ENCODE measurements at regions not wholly inside any gene's neighbourhood (a gene's known extent, or its start where the extent isn't known, plus 50 kb on each side); places are given as distances from the start of the nearest gene placed in this dataset.

GRCh38 chr12:17326649-17327048 lies 720.7 kb upstream of the LMO3 start:
- DNase-seq: no peak
- Histone ChIP-seq H3K9ac (ENCODE audit: low read length) (no peak overlapping the region), H3K4me2 (ENCODE audit: low read depth, low read length) (no peak overlapping the region), H3K27ac (ENCODE audit: low read length) (no peak overlapping the region), H2AFZ (ENCODE audit: low read length) (no peak overlapping the region), H3K79me2 (ENCODE audit: low read length) (no peaks in the 10 kb centered on the region), H3K27me3 (replicated peaks; ENCODE audit: insufficient read depth, low read length) (no peaks in the 10 kb centered on the region), H3K9me2 (replicated peaks; ENCODE audit: insufficient read depth, low read length) (no peaks in the 10 kb centered on the region), H3F3A (ENCODE audit: insufficient read depth, low read length) (no peaks in the 10 kb centered on the region), H4K20me1 (ENCODE audit: insufficient read depth, low read length) (no peaks in the 10 kb centered on the region), H3K4me1 (ENCODE audit: low read length) (no peaks in the 10 kb centered on the region), H3K4me3 (ENCODE audit: low read length) (no peak overlapping the region), H3K36me3 (replicated peaks; ENCODE audit: insufficient read depth, low read length) (no peaks in the 10 kb centered on the region), H3K9me3 (replicated peaks; ENCODE audit: insufficient read depth, low read length) (no peaks in the 10 kb centered on the region)
- no peak for TF ChIP-seq EZH2 (optimal IDR thresholded peaks at IDR 0.05; ENCODE audit: low read depth, low read length)
- TF ChIP-seq CTCF (IDR thresholded peaks at IDR 0.05; ENCODE audit: low read length): no peak
- no peak for TF ChIP-seq EZH2phosphoT487 (IDR thresholded peaks at IDR 0.05; ENCODE audit: low read length)

GRCh38 chr12:17322090-17322489 lies 716.1 kb upstream of the LMO3 start:
- H3K27me3 ChIP-seq (replicated peaks; ENCODE audit: insufficient read depth, low read length): no peaks in the 10 kb centered on the region
- no peak overlapping the region for H3K9ac ChIP-seq (ENCODE audit: low read length)
- H4K20me1 ChIP-seq (ENCODE audit: insufficient read depth, low read length): no peaks in the 10 kb centered on the region
- H3K4me1 ChIP-seq (ENCODE audit: low read length): no peaks in the 10 kb centered on the region
- no peak overlapping the region for H3K27ac ChIP-seq (ENCODE audit: low read length)
- H2AFZ ChIP-seq (ENCODE audit: low read length): no peak overlapping the region
- H3F3A ChIP-seq (ENCODE audit: insufficient read depth, low read length): no peaks in the 10 kb centered on the region
- TF ChIP-seq CTCF (IDR thresholded peaks at IDR 0.05; ENCODE audit: low read length): no peak
- TF ChIP-seq EZH2phosphoT487 (IDR thresholded peaks at IDR 0.05; ENCODE audit: low read length): no peak
- TF ChIP-seq EZH2 (optimal IDR thresholded peaks at IDR 0.05; ENCODE audit: low read depth, low read length): no peak
- no peaks in the 10 kb centered on the region for H3K9me2 ChIP-seq (replicated peaks; ENCODE audit: insufficient read depth, low read length)
- H3K79me2 ChIP-seq (ENCODE audit: low read length): no peaks in the 10 kb centered on the region
- no peak overlapping the region for H3K4me3 ChIP-seq (ENCODE audit: low read length)
- H3K36me3 ChIP-seq (replicated peaks; ENCODE audit: insufficient read depth, low read length): no peaks in the 10 kb centered on the region
- no peak for DNase-seq
- no peaks in the 10 kb centered on the region for H3K9me3 ChIP-seq (replicated peaks; ENCODE audit: insufficient read depth, low read length)
- no peak overlapping the region for H3K4me2 ChIP-seq (ENCODE audit: low read depth, low read length)

GRCh38 chr12:17304503-17305347 lies 698.8 kb upstream of the LMO3 start:
- DNase-seq: no peak
- Histone ChIP-seq H3K4me1 (ENCODE audit: low read length) (no peaks in the 10 kb centered on the region), H2AFZ (ENCODE audit: low read length) (no peak overlapping the region), H3K9me3 (replicated peaks; ENCODE audit: insufficient read depth, low read length) (no peaks in the 10 kb centered on the region), H3K4me2 (ENCODE audit: low read depth, low read length) (no peak overlapping the region), H3F3A (ENCODE audit: insufficient read depth, low read length) (no peaks in the 10 kb centered on the region), H4K20me1 (ENCODE audit: insufficient read depth, low read length) (no peaks in the 10 kb centered on the region), H3K27ac (ENCODE audit: low read length) (no peak overlapping the region), H3K9me2 (replicated peaks; ENCODE audit: insufficient read depth, low read length) (no peaks in the 10 kb centered on the region), H3K4me3 (ENCODE audit: low read length) (no peak overlapping the region), H3K27me3 (replicated peaks; ENCODE audit: insufficient read depth, low read length) (no peaks in the 10 kb centered on the region), H3K79me2 (ENCODE audit: low read length) (no peaks in the 10 kb centered on the region), H3K9ac (ENCODE audit: low read length) (no peak overlapping the region), H3K36me3 (replicated peaks; ENCODE audit: insufficient read depth, low read length) (no peaks in the 10 kb centered on the region)
- TF ChIP-seq EZH2phosphoT487 (IDR thresholded peaks at IDR 0.05; ENCODE audit: low read length) (no peak), EZH2 (optimal IDR thresholded peaks at IDR 0.05; ENCODE audit: low read depth, low read length) (no peak), CTCF (IDR thresholded peaks at IDR 0.05; ENCODE audit: low read length) (no peak)

Measured in MM.1S (cell line).